Uterus (tissue), 2 donors: ENCODE measurements at regions not wholly inside any gene's neighbourhood (a gene's known extent, or its start where the extent isn't known, plus 50 kb on each side); places are given as distances from the start of the nearest gene placed in this dataset.

Experiments
- CTCF ChIP-seq, 4 experiments: fragments of 200-600 bp in 2 of 4; fragments of 450-650 bp in 2 of 4; sonication (generic) in 2 of 4; IDR thresholded peaks; one replicate each; pipeline ENCODE4 v1.5.1; 2016 to 2019; ENCODE audit warnings: antibody characterized with exemption in 4 of 4, mild to moderate bottlenecking in 2 of 4, moderate library complexity in 1 of 4
- POLR2A ChIP-seq, 2 donors: fragments of 450-650 bp; IDR thresholded peaks; one replicate each; pipeline ENCODE4 v1.6.1; 2016; ENCODE audit warnings: antibody characterized with exemption in 2 of 2, mild to moderate bottlenecking in 1 of 2, moderate library complexity in 1 of 2

- TF ChIP-seq CTCF (IDR thresholded peaks at IDR 0.05), result no peak
- no peak for TF ChIP-seq POLR2A (IDR thresholded peaks at IDR 0.05)
Measured at GRCh38 chr18:61123309-61123708, 209.9 kb upstream of the CDH20 start.
